Gastroesophageal sphincter (tissue), 3 donors: ENCODE measurements at regions not wholly inside any gene's neighbourhood (a gene's known extent, or its start where the extent isn't known, plus 50 kb on each side); places are given as distances from the start of the nearest gene placed in this dataset.

Experiments used
- CTCF ChIP-seq, 4 experiments: fragments of 200-600 bp in 2 of 4; fragments of 450-650 bp in 2 of 4; sonication (generic) in 1 of 4; IDR thresholded peaks; one replicate each; pipeline ENCODE4 v1.5.1; 2017 to 2019; ENCODE audit warnings: antibody characterized with exemption in 4 of 4, mild to moderate bottlenecking in 2 of 4, moderate library complexity in 2 of 4
- POLR2A ChIP-seq, 2 donors: fragments of 450-650 bp; IDR thresholded peaks; one replicate each; pipeline ENCODE4 v1.6.1; 2017; ENCODE audit warnings: antibody characterized with exemption in 2 of 2, mild to moderate bottlenecking in 2 of 2, moderate library complexity in 1 of 2
- POLR2AphosphoS5 ChIP-seq: sonication (generic); formaldehyde crosslinking; IDR thresholded peaks from one replicate; pipeline ENCODE4 v1.6.1; 2017; ENCODE audit warnings: antibody characterized with exemption

- TF ChIP-seq CTCF (IDR thresholded peaks at IDR 0.05) (no peak), POLR2A (IDR thresholded peaks at IDR 0.05) (no peak), POLR2AphosphoS5 (no peak)
Measured at GRCh38 chr2:107730898-107731297, 95.8 kb upstream of the RGPD4 start.
